GM19467 (cell line): ENCODE measurements at regions not wholly inside any gene's neighbourhood (a gene's known extent, or its start where the extent isn't known, plus 50 kb on each side); places are given as distances from the start of the nearest gene placed in this dataset.

Experiments used
- ATAC-seq: cut with Tn5 transposase; IDR thresholded peaks from one replicate; pipeline ENCODE4 v1.9.1; 2021; ENCODE audit warnings: mild to moderate bottlenecking, moderate library complexity; ENCODE audit not compliant: unreplicated experiment

- no peak for ATAC-seq
Measured at GRCh38 chr2:54360055-54360792, 95.9 kb upstream of the SPTBN1 start.

DNA sequence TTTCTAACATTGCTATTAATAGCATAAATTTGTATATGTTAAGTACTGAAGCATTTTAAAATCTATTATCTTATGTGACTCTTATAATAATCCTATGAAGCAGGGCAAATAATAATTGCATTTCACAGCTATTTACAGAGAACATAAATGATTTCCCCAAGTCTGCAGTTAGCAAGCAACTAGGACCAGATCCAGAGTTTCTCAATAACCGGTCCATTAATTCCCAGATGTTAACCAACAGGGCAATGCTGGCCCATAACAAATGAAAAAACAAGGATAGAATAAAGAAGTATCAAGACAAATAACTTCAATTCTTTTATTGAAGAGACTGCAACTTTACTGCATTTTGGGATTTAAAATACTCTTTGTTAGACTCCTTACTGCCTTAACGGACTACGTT is 91.7 kb upstream of the SPTBN1 start:
- ATAC-seq: no peak

GRCh38 chr2:54365661-54366060 is 90.5 kb upstream of the SPTBN1 start:
- ATAC-seq: no peak

DNA sequence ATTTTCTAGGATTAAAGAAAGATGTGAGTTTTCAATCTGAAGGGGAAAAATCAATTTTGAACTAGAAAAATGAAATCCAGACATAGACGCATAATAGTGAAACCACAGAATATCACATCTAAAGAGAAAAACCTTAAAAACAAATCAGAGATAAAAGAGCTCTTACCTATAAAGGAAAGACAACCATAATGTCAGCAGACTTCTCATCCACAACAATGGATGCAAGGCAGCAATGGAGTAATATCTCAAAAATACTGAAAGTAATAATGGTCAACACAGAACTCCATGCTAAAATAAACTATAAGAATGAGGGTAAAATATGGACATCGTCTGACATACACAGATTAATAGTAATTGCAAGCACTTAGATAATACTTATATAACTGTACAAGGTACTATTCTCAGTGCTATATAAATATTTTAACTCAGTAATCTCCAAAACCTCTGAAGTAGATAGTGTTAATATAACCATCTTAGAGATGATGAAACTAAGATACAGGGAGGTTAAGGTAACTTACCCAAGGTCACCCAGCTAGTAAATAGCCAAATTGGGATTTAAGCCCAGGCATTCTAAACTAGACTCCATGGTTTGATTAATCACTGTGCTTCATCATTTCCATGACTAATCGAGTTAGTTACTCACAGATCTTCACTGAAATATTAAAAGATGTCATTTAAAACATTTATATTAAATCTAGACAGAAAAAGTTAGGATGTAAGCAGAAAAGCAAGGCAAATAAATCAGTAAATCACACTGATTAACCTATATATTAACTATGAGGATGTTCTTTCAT is 89.4 kb upstream of the SPTBN1 start:
- ATAC-seq: no peak

GRCh38 chr2:54370405-54371104 is 85.6 kb upstream of the SPTBN1 start:
- ATAC-seq: no peak

GRCh38 chr2:54371460-54372065 is 84.6 kb upstream of the SPTBN1 start:
- ATAC-seq: no peak

GRCh38 chr2:54372361-54372760 is 83.8 kb upstream of the SPTBN1 start:
- ATAC-seq: no peak

- no peak for ATAC-seq
Measured at GRCh38 chr2:54373855-54374254, 82.3 kb upstream of the SPTBN1 start.

- ATAC-seq: no peak
Measured at GRCh38 chr2:54374591-54375364, 81.3 kb upstream of the SPTBN1 start.

DNA sequence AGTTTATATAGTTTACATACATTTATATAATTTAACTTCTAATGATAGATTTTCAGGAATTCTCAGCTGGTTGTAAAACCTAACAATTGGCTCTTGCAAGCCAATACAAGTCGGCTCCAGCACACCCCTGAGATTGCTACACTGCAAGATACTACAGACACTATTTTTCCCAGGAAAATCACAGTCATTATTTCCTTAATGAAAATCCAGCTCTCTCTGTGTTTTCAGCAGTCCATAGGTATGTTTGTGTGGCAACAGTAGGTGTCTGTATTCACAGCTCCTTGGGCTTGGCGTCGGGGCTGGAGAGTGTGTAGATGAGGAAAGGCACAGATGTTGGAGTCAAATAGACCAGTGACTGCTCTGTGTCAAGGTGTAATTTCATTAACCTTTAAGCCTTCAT is 78.7 kb upstream of the SPTBN1 start:
- no peak for ATAC-seq

DNA sequence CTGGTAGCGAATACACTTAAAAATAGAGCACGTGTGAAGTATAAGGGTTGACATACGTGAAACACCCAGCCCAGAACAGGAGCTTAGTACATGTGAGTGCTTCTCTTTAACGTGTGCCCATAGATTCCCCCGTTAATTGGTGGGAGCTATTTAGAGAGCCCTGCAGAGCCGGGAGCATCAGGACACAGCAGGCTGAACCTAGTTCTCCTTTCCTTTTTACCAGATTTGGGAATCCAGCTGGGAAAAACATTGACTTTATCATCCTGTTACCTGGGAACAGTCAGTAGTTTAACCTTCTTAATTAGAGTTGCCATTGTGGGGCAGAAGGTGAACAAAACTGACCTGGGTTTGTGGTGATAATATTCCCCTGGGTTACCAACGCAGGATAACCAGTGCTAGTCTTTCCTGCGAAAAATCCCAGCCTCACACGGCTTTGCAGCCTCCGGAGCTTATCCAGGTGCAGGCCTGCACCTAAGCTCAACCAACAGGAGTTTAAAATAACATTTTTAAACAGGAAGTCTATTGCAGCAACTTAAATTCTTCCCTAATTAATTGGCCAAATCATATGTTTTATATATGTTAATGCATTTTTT is 78.1 kb upstream of the SPTBN1 start:
- no peak for ATAC-seq

DNA sequence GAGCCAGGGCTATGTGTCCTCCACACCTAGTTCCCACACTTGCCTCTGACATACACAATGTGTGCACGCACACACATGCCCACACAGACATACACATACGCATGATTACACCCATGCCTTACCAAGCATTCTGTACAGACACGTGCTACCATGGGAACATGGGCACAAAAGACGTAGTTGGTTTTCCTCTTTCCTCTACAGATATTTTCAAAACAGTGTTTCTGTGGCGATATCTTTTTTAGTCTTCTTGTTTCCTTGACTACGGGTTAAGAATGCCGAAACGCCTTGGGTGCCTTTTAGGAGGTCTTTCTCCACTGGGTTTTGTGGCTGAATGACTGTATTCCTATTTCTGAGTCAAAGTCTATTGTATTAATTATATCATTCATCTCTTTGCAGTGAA is 75.5 kb upstream of the SPTBN1 start:
- ATAC-seq: no peak

GRCh38 chr2:54381293-54381692 is 74.8 kb upstream of the SPTBN1 start:
- ATAC-seq: no peak

- no peak for ATAC-seq
Measured at GRCh38 chr2:54382601-54383000, 73.5 kb upstream of the SPTBN1 start.

DNA sequence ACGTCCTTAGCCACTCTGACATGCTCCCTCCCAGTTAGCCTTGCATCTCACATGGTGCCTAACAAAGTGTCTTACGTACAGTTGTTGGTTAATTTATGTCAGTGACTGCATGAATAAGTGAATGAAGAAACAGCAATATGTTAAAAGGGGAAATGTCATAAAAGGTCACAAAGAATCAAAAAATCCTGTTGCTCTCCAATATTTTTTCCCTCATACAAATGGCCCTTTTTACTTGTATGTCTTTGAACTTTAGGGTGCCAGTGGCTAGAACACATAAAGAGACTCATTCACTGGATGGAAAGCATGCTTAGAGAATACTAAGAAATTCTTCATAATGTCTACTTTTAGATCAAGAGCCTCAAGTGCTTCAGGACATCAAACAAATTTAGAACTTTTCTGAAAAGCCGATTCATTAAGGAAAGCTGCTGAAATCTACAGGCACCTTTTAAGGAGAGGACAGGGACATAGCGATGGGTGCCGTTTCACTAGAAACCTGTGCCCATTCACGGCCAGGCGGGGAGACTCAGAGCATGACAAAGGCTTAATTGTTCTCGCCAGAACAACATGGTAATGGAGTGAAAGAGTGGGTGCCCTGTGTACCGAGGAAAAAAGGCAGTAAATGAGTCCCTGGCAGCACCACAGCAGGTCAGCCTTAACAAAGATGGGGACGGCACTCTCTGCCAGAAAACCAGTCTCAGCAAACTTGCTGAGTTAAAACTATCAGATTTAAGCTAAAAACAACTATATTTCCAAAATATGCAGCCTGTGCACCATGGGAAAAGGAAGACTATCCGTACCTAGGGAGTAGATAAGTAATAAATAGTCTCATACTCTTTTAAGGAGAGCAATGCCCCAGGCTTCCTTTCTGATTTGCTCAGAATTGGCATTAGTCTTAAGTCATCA is 71.6 kb upstream of the SPTBN1 start:
- no peak for ATAC-seq

DNA sequence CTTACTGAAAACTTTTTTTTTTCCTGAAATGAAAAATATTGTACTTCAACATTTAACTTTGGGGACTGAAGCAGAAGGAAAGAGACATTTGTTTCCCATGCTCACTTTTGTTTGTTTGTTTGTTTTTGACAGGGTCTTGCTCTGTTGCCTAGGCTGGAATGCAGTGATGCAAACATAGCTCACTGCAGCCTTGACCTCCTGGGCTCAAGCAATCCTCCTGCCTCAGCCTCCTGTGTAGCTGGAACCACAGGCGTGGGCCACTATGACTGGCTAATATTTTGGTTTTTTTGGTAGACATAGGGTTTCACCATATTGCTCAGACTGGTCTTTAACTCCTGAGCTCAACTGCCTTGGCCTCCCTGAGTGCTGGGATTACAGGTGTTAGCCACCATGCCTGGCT is 70.9 kb upstream of the SPTBN1 start:
- ATAC-seq: no peak

GRCh38 chr2:54386585-54386984 is 69.5 kb upstream of the SPTBN1 start:
- ATAC-seq: peak; percentile 35

DNA sequence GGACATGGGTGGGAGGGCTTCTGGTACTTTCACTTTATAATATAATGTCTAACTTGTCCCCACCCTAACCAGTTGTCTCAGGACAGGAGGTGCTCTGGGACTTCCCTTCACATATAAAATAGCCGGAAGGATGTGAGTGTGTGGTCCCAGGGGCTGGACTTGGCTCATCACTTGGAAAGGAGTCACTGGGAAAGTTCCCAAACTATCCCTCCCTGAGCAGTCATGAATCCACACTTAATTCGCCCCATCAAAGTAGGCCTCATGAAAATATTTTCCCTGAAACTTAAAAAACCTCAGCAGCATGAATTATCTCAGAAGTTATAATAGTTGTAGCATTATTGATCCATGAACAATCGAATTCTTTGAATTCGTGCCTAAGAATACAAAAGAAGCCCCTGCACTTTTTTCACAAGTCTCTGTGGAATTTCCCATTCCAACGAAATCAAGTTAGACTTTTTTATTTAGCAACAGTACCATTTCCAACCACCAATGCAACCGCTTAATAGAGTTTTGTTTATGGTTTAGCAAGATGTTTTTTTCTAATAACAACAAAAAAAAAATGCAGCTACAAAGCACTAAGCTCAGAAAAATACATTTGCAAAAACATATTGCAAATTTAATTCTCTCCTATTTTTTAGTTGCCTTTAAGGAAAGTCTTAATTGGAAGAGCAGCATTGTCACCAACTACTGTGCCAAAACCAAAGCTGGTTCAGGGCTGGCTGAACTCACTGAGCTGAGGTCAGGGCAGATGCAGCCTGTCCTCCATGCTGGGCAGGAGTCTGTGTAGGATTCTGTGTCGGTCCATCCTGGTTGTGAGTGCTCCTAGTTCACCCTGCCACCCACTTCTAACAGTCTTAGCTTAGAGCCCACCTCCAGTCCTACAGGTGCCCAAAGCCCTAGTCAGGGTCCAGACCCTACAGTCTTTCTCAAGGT is 68.8 kb upstream of the SPTBN1 start:
- peak; percentile 51 for ATAC-seq
